Left cardiac atrium (tissue), 4 donors: ENCODE measurements at regions not wholly inside any gene's neighbourhood (a gene's known extent, or its start where the extent isn't known, plus 50 kb on each side); places are given as distances from the start of the nearest gene placed in this dataset.
"Not testable (repeated sequence)": the region's sequence is repeated elsewhere in the genome, so short reads cannot be mapped to it uniquely, and the experiment has no call there.

Experiments used
- ATAC-seq, 2 donors: fragments of 200-7000 bp; cut with Tn5 transposase; one replicate each; pipeline ENCODE4 v1.9.1; 2020; ENCODE audit warnings: mild to moderate bottlenecking in 2 of 2, moderate library complexity in 2 of 2
- DNase-seq: peaks from one replicate; pipeline ENCODE4 v3.0.0-alpha.2; 2020
- intact Hi-C, 2 donors: fragments of 100-400 bp; cut with DNase I; formaldehyde crosslinking; loops; one replicate each; pipeline versions ENCODE4 v1.14.1 to v1.15.1; 2022 to 2023
- donor health status: DM: no; HTN: yes; CAD: no.
- donor health status: DM: no; HTN: yes; CAD: no; lungs with severe emphysema.
- donor health status: DM: yes; HTN: yes; CAD: no.
- donor health status: Dilated cardiomyopathy.

DNA sequence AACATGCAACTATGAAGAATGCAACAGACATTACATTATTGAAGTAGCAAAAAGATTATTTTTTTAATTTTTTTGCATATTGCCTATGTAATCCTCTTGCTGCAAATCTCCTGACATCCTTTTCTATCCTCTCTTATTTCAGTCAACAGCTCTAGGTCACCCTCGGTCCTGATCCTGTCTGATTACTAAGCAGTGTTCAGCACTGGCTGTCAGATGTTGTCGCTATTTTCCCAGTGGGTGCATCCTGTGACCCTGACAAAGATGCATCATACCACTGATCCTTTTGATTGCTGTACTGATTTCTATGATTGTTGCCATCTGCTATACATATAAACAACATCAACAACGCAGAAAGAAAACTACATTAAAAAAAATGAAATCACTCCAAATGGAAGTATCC, 443.7 kb upstream of the PRR20A start:
- no peak for ATAC-seq
- intact Hi-C loops: no loop called here
- DNase-seq: no peak

DNA sequence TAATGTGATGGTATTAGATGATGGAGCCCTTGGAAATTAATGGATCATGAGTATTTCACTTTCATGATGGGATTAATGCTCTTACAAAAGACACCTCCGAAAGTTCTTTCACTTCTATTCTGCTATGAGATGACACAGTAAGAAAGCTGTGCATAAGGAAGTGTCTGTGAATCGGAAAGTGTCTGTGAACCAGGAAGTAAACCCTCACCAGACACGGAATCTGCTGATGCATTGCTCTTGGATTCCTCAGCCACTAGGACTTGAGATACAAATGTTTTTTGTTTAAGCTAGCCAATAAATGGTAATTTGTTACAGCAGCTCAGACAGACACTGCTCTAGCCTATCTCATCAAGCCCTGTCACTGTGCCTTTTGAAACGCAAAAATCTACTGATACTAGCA, 440.4 kb upstream of the PRR20A start:
- no peak for ATAC-seq
- no peak for DNase-seq
- intact Hi-C loops: no loop called here

DNA sequence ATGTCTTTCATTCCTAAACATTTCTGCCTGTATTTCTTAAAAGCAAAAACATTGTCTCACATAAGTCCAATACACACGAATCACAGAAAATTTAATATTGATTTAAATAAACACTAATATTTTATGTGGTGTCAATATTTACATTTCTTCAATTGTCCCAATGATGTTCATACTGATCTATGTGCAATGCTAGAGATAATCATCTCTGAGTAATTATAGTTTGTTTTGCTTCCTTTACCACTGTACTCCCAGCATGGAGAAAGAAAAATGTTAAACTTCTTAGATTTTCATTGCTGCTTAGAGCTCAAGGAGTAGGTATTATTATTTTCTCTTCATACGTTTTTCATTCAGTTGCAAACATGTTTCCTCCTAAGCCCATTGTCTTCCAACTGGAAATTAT, 434.2 kb upstream of the PRR20A start:
- intact Hi-C loops: no loop called here
- ATAC-seq: no peak
- DNase-seq: no peak

DNA sequence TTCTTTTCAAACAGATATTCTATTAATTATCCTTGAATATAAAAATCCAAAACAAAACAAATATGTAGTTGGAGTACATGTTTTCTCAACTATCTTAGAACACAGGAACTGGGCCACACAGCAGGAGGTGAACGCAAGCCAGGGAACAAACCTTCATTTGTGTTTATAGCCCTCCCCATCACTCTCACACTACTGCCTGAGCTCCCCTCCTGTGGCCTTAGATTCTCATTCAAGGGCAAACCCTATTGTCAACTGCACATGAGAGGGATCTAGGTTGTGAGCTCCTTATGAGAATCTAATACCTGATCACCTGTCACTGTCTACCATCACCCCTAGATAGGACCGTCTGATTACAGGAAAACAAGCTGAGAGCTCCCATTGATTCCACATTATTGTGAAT, 427.1 kb upstream of the PRR20A start:
- DNase-seq (no peak), ATAC-seq (no peak)
- intact Hi-C loops: no loop called here

DNA sequence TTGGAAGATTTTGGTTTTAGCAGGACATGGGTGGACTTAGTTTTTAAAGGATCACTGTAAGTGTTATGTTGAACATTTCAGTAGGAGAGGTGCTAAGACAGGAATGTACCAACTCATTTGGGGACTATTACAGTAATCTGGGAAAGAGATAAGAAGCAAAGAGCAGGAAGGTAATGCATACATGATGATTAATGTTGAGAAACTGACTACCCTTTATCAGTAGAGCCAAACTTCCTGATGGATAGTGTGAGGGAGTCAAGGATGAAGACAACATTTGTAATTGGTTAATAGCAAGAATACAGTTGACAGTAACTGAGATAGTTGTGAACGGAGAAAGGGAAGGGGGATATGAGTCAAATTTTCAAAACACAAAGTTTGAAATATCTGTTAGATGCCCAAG, 421.9 kb upstream of the PRR20A start:
- DNase-seq (no peak), ATAC-seq (no peak)
- intact Hi-C loops: no loop called here

DNA sequence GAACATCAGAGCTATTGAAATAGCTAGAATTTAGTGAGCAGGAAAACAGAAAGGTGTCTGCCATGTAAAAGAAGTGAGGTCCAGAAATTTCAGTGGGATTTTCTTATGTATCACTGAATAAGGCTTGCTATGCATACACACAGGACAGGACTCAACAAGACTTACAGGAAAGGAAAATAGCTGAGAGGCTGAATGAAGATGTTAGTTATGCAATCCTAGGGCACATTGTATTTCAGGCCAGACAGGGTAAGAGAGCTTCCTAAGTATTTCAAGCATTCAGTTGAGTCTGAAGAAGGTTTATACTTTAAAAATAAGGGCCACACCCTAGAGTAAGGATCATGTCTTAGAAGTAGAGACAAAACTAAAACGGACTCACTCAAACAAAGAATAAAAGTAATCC, 419.9 kb upstream of the PRR20A start:
- no peak for DNase-seq
- intact Hi-C loops: no loop called here
- no peak for ATAC-seq

DNA sequence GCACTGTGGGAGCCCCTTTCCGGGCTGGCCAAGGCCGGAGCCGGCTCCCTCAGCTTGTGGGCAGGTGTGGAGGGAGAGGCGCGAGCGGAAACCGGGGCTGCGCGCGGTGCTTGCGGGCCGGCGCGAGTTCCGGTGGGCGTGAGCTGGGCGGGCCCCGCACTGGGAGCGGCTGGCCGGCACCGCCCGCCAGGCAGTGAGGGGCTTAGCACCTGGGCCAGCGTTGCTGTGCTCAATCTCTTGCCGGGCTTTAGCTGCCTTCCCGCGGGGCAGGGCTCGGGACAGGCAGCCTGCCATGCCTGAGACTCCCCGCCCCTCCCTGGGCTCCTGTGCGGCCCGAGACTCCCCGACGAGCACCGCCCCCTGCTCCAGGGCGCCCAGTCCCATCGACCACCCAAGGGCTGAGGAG, 405.2 kb upstream of the PRR20A start:
- ATAC-seq: no peak
- DNase-seq: no peak
- intact Hi-C loops: no loop called here

DNA sequence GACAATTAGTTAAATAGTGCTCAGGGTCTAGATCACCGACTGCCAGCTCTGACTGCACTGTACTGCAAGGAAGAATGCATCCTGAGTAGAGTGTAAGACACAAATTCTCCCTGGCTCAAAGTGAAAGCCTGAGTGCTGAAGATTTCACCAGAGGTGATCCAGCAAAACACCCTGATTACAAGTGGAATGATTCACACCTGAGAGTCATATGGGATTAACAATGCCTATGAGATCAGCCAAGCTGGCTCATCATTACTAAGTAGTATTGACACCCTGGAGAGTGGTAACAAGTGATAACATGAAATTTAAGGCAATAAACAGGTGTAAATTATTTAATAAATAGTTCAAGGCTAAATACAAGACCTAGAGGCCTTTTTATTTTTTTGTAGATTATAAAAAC, 403.8 kb upstream of the PRR20A start:
- ATAC-seq (no peak), DNase-seq (no peak)
- intact Hi-C loops: no loop called here

DNA sequence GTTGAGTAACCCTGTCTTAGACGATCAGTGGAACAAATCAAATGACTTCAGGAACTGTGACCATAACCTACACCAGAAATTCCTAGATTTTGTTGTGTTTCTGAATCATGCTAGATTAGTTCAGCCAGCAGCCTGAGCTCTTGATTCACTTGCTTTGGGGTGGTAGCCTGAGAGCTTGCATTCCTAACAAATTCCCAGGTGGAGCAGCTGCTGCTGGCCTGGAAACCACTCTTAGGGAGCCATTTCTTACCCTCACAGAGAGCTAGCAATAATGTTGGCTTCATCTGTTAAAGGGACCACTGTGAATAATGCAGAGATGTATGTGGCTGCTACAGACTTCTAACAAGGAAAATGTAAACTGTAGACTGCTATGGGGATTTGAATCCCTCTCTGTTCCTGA, 388.1 kb upstream of the PRR20A start:
- intact Hi-C loops: no loop called here
- ATAC-seq (no peak), DNase-seq (no peak)

DNA sequence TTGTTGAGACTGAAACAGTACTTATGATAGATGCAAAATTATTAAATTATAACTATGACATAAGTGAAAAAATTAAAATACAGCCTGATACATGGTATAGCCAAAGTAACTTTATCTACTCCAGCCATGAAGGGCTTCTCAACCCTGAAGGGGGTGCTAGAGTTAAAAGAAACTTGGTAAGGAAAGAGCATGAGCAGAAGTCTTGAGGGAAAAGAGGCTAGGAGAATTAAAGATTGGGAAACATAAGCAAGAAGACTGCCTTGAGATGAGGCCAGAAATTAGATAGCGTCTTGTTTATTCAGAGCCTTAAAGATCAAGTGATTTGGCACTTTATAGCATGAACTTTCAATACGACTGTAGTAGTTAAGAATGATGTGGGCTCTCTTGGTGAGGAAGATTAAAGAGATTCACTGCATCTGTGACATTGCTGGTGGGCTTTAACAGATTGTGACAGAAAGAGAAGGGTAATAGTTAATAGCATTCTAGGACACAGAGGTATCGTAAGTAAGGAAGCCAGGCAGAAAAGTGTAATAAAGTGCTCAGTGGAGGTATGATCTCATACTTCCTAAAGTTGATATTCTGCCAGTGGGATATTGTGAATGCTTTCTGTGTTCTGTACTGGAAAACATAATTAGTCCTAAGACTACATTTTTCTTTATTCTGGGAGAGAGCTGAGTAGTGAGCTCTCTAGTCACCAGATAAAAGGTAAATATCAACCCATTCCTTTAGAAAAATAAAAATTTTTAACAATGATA, 385.4 kb upstream of the PRR20A start:
- intact Hi-C loops: no loop called here
- DNase-seq (no peak), ATAC-seq (peak in 1 of 2 donors; percentile 47)

DNA sequence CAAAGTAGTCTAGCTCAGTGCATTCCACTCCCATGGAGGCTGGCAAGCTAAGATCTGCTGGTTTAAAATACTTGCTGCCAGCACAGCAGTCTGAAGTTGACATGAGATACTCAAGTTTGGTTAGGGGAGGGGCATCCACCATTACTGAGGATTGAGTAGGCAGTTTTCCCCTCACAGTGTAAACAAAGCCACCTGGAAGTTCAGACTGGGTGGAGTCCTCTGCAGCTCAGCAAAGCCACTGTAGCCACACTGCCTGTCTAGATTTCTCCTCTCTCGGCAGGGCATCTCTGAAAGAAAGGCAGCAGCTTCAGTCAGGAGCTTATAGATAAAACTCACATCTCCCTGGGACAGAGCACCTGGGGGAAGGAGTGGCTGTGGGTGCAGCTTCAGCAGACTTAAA, 377.4 kb upstream of the PRR20A start:
- intact Hi-C loops, DNase-seq, ATAC-seq: not testable (repeated sequence)

DNA sequence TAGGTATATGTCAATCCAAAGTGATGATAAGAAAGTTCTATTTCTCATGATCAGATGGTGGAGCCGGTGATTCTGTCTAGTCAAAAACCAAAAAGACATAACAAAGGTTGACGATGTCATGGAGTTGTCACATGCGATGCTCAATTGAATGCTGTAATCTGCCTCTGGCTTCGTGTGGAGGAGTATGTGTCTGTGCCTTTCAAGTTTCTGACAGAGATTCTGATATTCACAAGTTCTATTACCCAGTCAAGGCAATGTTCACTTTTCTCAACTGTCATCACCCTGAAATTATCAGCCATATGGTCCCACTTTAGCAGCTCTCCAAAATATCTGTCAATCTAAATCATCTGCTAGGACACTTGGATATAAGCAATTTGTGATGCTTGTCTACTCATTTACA, 367.6 kb upstream of the PRR20A start:
- intact Hi-C loops: no loop called here
- ATAC-seq (no peak), DNase-seq (no peak)

DNA sequence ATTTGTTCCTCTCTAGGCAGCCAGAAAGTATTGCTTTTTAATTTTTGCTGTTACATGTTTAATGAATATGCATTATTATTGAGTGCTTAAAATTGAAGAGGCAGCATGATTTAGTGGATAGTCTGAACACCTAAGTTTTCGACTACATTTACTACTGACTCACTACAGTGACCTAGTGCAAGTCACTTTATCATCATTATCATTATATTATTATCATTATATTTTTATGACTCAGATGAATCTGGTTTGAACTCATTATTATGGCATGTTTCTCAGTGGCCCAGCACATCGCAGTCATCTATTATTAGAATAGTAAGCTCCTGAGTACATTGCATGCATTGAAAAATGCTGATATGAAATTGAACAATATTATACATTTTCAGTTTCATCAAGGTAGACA, 351.2 kb upstream of the PRR20A start:
- DNase-seq (no peak), ATAC-seq (no peak)
- intact Hi-C loops: no loop called here

DNA sequence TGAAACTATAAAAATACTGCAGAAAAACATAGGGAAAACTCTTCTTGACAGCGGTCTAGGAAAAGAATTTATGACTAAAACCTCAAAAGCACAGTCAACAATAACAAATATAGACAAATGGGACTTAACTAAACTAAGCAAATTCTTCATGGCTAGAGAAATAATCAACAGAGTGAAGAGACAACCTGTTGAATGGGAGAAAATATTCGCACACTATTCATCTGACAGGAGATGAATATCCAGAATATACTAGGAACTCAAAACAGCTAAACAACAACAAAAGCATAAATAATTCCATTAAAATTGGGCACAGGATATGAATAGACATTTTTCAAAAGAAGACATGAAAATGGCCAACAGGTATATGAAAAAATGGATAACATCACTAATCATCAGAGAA, 303.6 kb upstream of the PRR20A start:
- ATAC-seq (no peak), DNase-seq (no peak)
- intact Hi-C loops: no loop called here

DNA sequence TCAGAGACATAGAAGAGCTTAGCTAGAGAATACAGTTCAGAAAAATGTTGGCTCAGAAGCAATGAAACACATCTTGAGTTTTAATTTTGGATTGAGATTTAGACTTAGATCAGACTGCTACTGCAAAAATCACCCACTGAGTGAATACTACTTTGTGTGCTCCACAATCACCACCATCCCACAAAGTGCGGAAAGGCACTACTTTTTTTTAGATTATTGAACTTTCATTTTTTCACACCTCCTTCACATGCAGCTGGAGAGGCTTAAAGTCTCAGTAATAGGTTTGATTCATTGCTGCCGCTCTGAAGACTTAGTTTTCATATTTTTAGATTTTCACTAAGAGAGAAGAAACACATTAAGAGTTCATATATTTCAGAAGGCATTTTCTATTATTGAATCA, 289.9 kb upstream of the PRR20A start:
- DNase-seq: no peak
- intact Hi-C loops: no loop called here
- ATAC-seq: no peak

DNA sequence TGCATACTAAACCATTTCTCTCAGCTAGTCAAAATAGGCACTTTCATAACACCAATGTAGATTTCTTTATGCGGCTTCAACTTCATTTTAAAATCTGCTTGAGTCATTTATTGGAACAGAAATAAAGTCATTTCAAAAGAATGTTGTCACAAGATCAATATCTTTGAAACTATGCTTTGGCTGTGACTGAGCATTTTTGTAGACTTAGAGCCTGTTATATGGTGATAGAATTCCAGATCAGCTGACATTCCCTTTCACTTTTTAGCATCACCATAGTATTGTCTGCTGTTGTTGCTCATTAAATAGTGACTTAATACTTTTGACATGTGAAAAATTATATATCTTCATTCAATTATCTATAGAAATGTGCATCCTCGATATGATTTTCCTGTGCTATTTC, 279.2 kb upstream of the PRR20A start:
- DNase-seq (no peak), ATAC-seq (no peak)
- intact Hi-C loops: no loop called here

DNA sequence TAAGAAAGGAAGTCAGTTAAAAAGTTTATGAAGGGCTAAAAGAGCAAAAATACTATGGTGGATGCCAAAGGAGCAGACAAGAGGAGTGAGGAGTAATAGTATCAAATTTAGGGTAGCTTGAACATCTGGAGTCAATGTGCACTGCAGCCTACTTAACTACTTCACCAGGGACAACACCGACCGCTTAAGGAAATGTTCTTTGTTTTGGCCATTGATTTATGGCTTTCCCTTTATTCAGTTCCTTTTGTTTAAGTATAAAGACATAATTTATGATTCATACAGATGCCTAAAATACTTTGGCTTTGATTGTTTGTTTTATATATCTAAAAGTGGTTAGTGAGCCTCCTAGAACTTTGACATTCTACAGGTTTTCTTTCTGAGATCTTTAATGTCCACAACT, 276.3 kb upstream of the PRR20A start:
- intact Hi-C loops: no loop called here
- DNase-seq: no peak
- ATAC-seq: no peak

DNA sequence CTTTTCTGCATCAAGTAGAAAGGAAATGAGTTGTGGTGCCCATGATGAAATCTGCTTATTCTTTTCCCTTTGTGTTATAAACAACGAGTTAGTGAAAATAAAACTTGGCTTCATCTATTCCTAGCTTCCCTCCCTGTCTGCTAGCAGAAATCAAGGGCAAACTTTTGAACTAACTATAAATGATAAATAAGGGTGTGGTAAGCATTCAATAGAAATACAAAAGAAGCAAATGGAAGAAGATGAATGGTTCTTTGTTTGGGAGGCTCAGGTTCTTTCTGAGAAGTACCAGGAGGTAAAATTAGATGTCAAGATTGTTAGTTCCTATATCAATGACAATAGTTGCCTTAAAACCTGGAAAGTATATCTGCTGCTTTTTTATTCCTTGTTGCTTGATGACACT, 275.3 kb upstream of the PRR20A start:
- DNase-seq (no peak), ATAC-seq (no peak)
- intact Hi-C loops: no loop called here

DNA sequence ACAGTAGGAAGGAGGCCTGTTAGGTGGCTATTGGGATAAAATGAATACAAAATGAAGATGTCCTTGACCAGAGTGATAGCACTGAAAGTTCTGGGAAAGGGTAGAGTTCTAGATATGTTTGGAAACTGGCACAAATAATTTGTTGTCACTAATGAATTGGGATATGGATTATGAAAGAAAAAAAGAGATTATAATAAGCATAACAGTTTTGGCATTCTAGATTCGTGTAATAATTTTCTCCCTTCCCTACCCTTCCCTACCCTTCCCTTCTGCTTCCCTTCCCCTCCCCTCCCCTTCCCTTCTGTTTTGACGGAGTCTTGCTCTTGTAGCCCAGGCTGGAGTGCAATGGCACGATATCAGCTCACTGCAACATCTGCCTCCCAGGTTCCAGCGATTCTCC, 271.0 kb upstream of the PRR20A start:
- ATAC-seq (no peak), DNase-seq (no peak)
- intact Hi-C loops: no loop called here

DNA sequence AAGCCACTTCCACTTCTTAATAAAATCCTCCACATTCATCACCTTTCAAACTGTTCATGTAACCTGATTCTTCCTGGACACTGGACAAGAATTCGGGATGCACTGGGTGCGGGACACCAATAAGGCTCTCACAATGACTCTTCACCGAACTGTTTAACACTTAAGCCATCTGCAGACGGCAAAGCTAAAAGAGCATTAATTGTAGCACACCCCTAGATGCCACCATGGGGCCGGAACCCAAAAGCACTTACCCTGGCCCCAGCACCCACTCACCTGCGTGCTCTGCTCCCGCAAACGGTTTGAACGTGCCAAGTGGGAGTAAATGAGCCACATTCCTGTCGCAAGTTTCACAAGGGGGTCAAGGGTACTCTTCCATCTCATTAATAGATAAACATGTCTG, 254.3 kb upstream of the PRR20A start:
- intact Hi-C loops: no loop called here
- DNase-seq (no peak), ATAC-seq (no peak)

DNA sequence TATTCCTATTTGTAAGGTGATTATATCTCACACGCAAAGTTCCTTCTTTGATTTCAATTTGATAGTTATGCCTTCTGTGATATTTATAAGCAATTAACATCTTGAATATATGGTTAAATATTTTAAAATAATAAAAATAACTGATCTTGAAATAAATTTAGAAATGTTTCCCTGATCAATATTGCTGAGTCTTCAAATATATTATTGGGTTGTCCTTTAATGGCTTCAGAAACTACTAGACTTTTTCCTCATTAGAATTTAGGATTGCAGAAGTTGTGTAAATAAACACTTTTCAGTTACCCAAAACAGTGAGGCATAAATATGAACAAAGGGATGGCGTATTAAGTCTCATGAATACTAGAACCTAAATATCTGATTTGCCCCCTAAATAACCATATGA, 252.3 kb upstream of the PRR20A start:
- intact Hi-C loops: no loop called here
- DNase-seq (no peak), ATAC-seq (no peak)

DNA sequence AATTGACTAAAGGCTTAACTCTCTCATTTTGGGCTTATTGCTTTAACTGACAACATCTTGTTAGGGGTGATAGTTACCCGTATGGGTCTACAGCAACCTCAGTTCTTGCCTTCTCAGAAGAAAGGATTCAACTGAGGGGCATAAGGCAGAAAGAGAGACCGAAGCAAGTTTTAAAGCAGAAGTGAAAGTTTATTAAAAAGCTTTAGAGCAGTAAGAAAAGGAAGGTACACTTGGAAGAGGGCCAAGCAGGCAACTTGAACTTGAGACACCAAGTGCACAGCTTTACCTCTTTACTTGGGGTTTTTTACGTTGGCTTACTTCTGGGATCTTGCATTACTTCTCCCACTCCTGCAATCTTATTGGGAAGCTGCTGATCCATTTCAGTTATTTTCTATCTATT, 246.9 kb upstream of the PRR20A start:
- intact Hi-C loops: no loop called here
- no peak for ATAC-seq
- no peak for DNase-seq
